ENCODE measurements at regions not wholly inside any gene's neighbourhood (a gene's known extent, or its start where the extent isn't known, plus 50 kb on each side); places are given as distances from the start of the nearest gene placed in this dataset.
A peak's percentile ranks its signal among the peaks of the same experiment; 100 is the strongest.

DNA sequence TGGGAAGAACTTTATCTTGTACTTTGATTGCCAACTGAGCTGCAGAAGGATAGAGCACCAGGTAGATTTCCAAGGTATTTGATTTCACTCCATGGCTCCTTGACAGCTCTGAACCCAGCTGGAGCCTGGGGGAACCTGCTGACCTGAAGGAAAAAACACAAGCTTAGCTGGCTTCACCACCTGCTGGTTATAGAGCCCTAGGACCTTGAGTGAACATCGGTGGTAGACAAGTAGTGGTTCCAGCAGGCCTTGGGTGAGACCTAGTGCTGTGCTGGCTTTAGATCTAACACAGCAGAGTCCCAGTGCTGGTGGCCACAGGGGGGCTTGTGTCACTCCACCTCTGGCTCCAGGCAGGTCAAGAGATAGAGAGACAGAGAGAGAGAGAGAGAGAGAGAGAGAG is 1102.6 kb downstream of the ADGRL3 start:
- Histone ChIP-seq H3K27ac (no peak overlapping the region), H3K27me3 (no peaks in the 10 kb centered on the region), H3K4me1 (no peaks in the 10 kb centered on the region), H3K9me3 (no peaks in the 10 kb centered on the region), H3K4me3 (no peak overlapping the region), H3K36me3 (ENCODE audit: low read depth, missing control alignments) (no peaks in the 10 kb centered on the region)
- WGBS, 2 donors = 91 to 100% methylated on average over 1 of the region's 1 CpG
- intact Hi-C loops (cut with DNase I; ENCODE audit: low total_unique reads) = no loop called here
- DNase-seq = no peak
- TF ChIP-seq POLR2A (IDR thresholded peaks at IDR 0.05) = no peak
- no peak for TF ChIP-seq CTCF (IDR thresholded peaks at IDR 0.05)

DNA sequence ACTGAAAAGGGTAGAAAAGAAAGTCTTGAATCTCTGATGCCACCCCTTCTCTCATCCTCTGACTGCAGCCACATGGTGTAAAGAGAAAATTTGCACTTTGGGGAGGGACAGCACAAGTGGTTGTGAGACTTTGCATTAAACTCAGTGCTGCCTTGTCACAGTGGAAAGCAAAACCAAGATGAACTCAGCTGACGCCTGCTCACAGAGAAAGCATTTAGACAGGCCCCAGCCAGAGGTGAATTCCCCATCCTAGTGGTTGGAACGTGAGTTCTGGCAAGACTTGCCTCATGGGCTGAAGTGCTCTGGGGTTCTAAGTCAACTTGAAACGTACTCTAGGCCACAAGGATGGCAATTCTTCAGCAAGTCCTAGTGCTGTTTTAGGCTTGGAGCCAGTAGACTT is 1101.4 kb downstream of the ADGRL3 start:
- no peaks in the 10 kb centered on the region for H3K27me3 ChIP-seq
- H3K27ac ChIP-seq = no peak overlapping the region
- TF ChIP-seq POLR2A (IDR thresholded peaks at IDR 0.05) = no peak
- TF ChIP-seq CTCF (IDR thresholded peaks at IDR 0.05) = no peak
- no peak for DNase-seq
- intact Hi-C loops (cut with DNase I; ENCODE audit: low total_unique reads) = no loop called here
- no peaks in the 10 kb centered on the region for H3K4me1 ChIP-seq
- H3K9me3 ChIP-seq = no peaks in the 10 kb centered on the region
- no peak overlapping the region for H3K4me3 ChIP-seq
- H3K36me3 ChIP-seq (ENCODE audit: low read depth, missing control alignments) = no peaks in the 10 kb centered on the region
- 78 to 81% methylated on average over 3 of the region's 3 CpGs for WGBS, 2 donors

GRCh38 chr4:62293551-62293950 is 1093.4 kb downstream of the ADGRL3 start:
- no peak for DNase-seq
- intact Hi-C loops (cut with DNase I; ENCODE audit: low total_unique reads) = no loop called here
- Histone ChIP-seq H3K4me1 (no peaks in the 10 kb centered on the region), H3K27me3 (no peaks in the 10 kb centered on the region), H3K27ac (no peak overlapping the region), H3K36me3 (ENCODE audit: low read depth, missing control alignments) (no peaks in the 10 kb centered on the region), H3K4me3 (peak overlapping the region in 1 of 2 donors; percentile 10), H3K9me3 (no peaks in the 10 kb centered on the region)
- TF ChIP-seq CTCF (IDR thresholded peaks at IDR 0.05) (no peak), POLR2A (IDR thresholded peaks at IDR 0.05) (no peak)
- WGBS, 2 donors = 57 to 70% methylated on average over 2 of the region's 2 CpGs

DNA sequence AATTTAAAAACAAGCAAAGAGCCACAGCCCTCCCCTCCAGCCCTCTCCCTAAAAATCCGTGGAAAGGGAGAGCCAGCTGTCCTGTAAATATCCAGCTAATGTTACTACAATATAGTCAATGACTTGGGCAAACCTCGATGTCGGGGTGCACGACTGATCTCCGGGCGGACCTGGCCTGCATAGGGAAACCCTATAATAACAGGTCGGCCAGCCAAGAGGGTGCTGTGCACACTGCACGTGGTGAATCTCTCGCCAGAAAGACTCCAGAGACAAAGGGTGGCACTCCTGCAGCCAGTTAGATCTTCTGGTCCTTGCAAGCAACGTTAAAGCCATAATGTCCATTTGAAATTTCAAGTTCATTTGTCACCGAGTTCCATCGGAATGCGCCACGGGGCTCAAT is 1092.8 kb downstream of the ADGRL3 start:
- intact Hi-C loops (cut with DNase I; ENCODE audit: low total_unique reads) = no loop called here
- Histone ChIP-seq H3K27me3 (no peaks in the 10 kb centered on the region), H3K4me1 (no peaks in the 10 kb centered on the region), H3K36me3 (ENCODE audit: low read depth, missing control alignments) (no peaks in the 10 kb centered on the region), H3K9me3 (no peaks in the 10 kb centered on the region), H3K27ac (no peak overlapping the region), H3K4me3 (peak overlapping the region in 1 of 2 donors; percentile 10)
- no peak for TF ChIP-seq CTCF (IDR thresholded peaks at IDR 0.05)
- no peak for TF ChIP-seq POLR2A (IDR thresholded peaks at IDR 0.05)
- DNase-seq = no peak
- WGBS, 2 donors = 67 to 78% methylated on average over 11 to 14 of the region's 14 CpGs

DNA sequence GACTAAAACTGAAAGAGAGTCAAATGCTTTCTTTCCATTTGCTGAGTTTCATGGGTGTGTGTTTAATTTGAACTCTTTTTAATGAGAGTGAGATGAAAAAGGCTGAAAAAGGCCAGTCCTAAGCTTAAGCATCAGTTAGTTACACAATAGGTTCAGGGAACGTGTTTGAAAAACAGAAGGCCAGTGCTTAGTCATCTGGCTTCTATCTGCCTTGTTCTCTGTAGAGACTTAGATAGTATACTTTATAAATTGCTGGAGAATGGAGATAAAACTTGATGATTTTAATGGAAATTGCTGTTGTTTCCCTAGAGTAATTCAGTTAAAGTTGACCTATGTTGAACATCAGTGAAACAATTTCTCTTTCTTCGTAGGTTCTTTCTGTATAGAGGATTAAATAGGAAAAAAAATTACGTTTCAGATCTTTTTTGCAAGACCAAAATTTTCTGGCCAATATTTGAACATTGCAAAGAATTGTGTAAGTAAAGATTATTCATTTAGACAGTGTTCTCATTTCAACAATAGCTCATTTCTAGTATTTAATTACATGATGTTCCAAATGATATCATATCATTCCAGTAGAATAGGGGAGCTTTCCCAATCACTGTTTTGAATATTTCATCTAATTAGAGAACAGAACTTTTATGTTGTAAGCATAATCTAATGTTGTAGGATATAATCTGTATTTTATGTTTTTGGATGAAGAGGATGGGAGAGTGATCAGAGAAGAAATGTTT is 1088.8 kb downstream of the ADGRL3 start:
- H3K27ac ChIP-seq = no peak overlapping the region
- intact Hi-C loops (cut with DNase I; ENCODE audit: low total_unique reads) = no loop called here
- no peaks in the 10 kb centered on the region for H3K27me3 ChIP-seq
- no peak for TF ChIP-seq POLR2A (IDR thresholded peaks at IDR 0.05)
- no peak for TF ChIP-seq CTCF (IDR thresholded peaks at IDR 0.05)
- H3K36me3 ChIP-seq (ENCODE audit: low read depth, missing control alignments) = no peaks in the 10 kb centered on the region
- H3K9me3 ChIP-seq = no peaks in the 10 kb centered on the region
- H3K4me3 ChIP-seq = no peak overlapping the region
- DNase-seq = no peak
- no peaks in the 10 kb centered on the region for H3K4me1 ChIP-seq
- WGBS, 2 donors = 46 to 49% methylated on average over 3 of the region's 3 CpGs

Data from testis (tissue), 2 donors.